Motor neuron (in vitro differentiated cells): ENCODE measurements at regions not wholly inside any gene's neighbourhood (a gene's known extent, or its start where the extent isn't known, plus 50 kb on each side); places are given as distances from the start of the nearest gene placed in this dataset.

Source experiments
- ATAC-seq, 8 experiments: fragments of 200-7000 bp; cut with Tn5 transposase; replicated peaks in 6 of 8; 2 replicates each; pipeline ENCODE4 v1.8.0; 2021; ENCODE audit warnings: mild to moderate bottlenecking in 8 of 8, moderate library complexity in 8 of 8
- H3K27ac ChIP-seq, 2 donors: fragments of 250-450 bp; sonication (Bioruptor Pico); 2 replicates each; pipeline ENCODE4 v1.9.0; 2021; ENCODE audit warnings: antibody characterized with exemption in 2 of 2, mild to moderate bottlenecking in 2 of 2, moderate library complexity in 1 of 2
- H3K4me1 ChIP-seq, 2 donors: fragments of 250-450 bp; sonication (Bioruptor Pico); replicated peaks in 1 of 2; 2 replicates each; pipeline ENCODE4 v1.6.1; 2021; ENCODE audit warnings: antibody characterized with exemption in 2 of 2, mild to moderate bottlenecking in 2 of 2, moderate library complexity in 1 of 2
- H3K4me3 ChIP-seq, 5 donors: fragments of 250-450 bp; sonication (Bioruptor Pico); 2 replicates each; pipeline ENCODE4 v1.9.0; 2021; ENCODE audit warnings: antibody characterized with exemption in 5 of 5, mild to moderate bottlenecking in 5 of 5, moderate library complexity in 4 of 5
- WGBS, 10 experiments: fragments of 450-650 bp; shearing (Covaris generic); methylation state at CpG; one replicate each; pipeline ENCODE4 v1.0.0; 2022; 5-methylcytosine and 5-hydroxymethylcytosine counted together
- in situ Hi-C, 9 experiments: fragments of 400-800 bp; cut with MboI; loops; one replicate each; pipeline ENCODE4 v1.15.0; 2021; ENCODE audit warnings: low sequenced_read_pairs in 9 of 9, low pct_unique_long_range_greater_than_20kb in 2 of 9; ENCODE audit not compliant: unreplicated experiment in 9 of 9

- in situ Hi-C loops: no loop called here
- Histone ChIP-seq H3K4me3 (no peak overlapping the region), H3K4me1 (no peaks in the 10 kb centered on the region), H3K27ac (no peak overlapping the region)
- 9 to 75% (median 61%) methylated on average over 1 to 3 of the region's 3 CpGs for whole genome bisulfite sequencing, 10 experiments
- ATAC-seq: no peak
These were observed 113.2 kb upstream of the RAG2 start for GRCh38 chr11:36711104-36711825.
